Gastroesophageal sphincter (tissue), 3 donors: ENCODE measurements at regions not wholly inside any gene's neighbourhood (a gene's known extent, or its start where the extent isn't known, plus 50 kb on each side); places are given as distances from the start of the nearest gene placed in this dataset.

ENCODE experiments used
- POLR2A ChIP-seq, 2 donors: fragments of 450-650 bp; IDR thresholded peaks; one replicate each; pipeline ENCODE4 v1.6.1; 2017; ENCODE audit warnings: antibody characterized with exemption in 2 of 2, mild to moderate bottlenecking in 2 of 2, moderate library complexity in 1 of 2
- TF ChIP-seq, protein P1 (sequence below), 4 experiments: fragments of 200-600 bp in 2 of 4; fragments of 450-650 bp in 2 of 4; sonication (generic) in 1 of 4; IDR thresholded peaks; one replicate each; pipeline ENCODE4 v1.5.1; 2017 to 2019; ENCODE audit warnings: antibody characterized with exemption in 4 of 4, mild to moderate bottlenecking in 2 of 4, moderate library complexity in 2 of 4

DNA sequence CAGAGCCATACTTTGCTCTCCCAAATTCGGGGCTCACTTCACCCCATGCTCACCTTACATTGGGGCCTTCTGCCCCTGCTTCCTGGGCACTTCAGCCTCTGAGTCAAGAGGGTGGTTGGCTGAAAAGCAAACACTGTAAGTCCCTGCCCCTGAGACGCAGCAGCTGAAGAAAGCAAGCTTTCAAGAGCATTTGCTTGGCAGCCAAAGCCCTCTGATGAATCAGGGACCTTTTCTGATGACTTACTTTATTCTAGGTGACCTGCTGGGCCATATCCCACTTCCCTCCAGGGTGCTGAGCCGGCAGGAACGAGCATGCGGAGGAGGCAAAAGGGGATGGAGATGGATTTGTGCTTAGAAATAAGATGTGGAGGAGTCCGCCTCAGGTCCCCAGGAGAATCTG lies 147.0 kb upstream of the TNRC6C start:
- TF ChIP-seq, protein P1, sequence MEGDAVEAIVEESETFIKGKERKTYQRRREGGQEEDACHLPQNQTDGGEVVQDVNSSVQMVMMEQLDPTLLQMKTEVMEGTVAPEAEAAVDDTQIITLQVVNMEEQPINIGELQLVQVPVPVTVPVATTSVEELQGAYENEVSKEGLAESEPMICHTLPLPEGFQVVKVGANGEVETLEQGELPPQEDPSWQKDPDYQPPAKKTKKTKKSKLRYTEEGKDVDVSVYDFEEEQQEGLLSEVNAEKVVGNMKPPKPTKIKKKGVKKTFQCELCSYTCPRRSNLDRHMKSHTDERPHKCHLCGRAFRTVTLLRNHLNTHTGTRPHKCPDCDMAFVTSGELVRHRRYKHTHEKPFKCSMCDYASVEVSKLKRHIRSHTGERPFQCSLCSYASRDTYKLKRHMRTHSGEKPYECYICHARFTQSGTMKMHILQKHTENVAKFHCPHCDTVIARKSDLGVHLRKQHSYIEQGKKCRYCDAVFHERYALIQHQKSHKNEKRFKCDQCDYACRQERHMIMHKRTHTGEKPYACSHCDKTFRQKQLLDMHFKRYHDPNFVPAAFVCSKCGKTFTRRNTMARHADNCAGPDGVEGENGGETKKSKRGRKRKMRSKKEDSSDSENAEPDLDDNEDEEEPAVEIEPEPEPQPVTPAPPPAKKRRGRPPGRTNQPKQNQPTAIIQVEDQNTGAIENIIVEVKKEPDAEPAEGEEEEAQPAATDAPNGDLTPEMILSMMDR (IDR thresholded peaks at IDR 0.05) = no peak
- TF ChIP-seq POLR2A (IDR thresholded peaks at IDR 0.05) = no peak
